Inferior parietal cortex (tissue), 1 donor: ENCODE measurements at regions not wholly inside any gene's neighbourhood (a gene's known extent, or its start where the extent isn't known, plus 50 kb on each side); places are given as distances from the start of the nearest gene placed in this dataset.

Source experiments
- DNase-seq: peaks from one replicate; pipeline ENCODE4 v3.0.0-alpha.2; 2016; ENCODE audit errors: extremely low spot score

DNA sequence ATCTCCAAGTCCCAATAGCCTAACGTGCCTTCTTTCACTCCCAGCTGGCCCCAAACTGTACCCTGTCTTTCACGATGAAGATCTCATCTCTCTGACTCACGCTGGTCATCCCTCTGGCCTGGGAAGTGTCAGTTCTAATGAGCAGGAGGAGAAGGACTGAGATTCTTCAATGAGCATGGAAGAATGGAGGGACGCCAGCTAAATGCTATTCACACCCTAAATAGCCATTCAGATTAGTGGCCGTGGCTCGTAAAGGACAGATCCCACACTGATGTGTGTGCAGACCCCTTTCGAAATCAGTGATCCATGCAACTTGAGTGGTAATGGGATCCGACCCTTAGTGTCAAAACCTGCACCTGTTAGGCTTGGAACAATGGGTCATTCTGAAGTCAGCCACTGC is 75.9 kb upstream of the SMYD2 start:
- no peak for DNase-seq

DNA sequence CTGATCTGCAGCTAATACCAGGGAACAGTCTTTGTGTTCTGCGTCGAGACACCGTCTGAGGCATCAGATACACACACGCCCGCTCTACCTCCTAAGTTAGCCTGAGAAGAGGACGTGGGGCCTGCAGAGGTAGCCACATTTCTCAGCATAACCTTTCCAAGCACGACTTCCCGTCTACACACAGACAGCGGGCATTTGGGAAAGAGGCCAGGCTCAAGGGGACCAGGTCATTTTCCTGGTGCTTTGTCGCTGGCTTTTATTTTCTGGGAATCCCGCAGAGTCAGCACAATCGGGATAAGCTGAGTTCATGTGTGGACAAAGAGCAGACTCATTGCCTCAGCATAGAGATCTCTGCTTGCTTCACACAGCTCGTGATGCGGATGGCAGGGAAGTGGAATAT is 72.5 kb upstream of the SMYD2 start:
- no peak for DNase-seq

DNA sequence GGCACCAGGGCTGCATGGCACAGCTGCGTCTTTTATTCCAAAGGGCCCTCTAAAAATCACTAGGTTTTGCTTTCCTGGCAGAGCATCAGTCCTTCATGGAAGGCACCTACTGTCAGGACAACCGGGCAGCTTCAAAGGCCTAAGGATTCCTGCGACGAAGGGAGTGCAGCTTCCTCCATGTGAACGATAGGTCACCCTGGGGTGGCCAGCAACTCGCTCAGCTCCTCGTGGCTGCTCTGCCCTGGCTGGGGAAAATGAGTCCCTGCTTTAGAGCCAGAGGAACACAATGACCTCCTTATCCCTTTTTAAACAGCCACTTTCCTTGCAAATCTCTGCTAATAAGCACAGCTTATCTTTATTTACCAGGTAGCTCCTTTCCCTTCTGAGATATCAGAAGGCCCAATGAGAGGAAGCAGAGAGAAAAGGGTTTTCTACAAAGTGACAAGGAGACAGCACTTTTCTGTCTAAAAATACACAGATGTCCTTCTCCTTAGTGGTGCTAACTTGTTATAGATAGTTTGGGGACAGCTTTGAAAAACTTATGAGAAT is 71.6 kb upstream of the SMYD2 start:
- no peak for DNase-seq

DNA sequence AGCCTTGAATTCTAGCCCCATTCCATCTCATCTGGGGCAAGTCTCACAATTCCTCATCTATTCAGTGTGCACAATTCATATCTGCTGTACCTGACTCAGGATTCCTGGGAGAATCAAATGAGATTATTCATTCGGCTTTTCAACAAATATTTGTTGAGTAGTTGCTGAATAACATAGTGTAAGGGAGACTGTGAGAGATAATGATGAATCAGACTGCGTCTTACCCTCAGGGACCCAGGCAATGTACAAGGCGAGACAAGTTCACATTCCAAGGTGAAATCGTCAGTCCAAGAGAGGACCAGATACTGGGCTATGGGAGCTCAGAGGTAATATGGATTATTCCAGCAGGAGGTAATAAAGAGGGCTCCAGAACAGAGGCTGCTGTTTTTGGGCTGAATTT is 67.8 kb upstream of the SMYD2 start:
- DNase-seq: no peak

DNA sequence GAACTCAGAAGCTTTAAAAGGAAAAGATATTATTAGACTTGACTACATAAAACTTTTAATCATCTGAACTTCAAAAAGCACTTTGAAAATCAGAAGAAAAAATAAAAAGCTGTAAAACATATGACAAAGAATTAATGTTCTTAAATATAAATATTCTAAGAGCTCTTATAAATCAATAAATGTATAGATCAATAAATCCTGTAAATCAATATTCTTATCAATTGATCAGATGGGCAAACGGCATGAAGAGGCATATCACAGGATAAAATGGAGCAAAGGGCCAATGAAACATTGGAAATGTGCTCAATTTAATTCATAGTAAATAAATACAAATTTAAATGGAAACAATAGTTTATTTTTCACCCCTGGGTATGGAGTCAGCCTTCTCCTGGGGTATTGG is 66.1 kb upstream of the SMYD2 start:
- DNase-seq: no peak

DNA sequence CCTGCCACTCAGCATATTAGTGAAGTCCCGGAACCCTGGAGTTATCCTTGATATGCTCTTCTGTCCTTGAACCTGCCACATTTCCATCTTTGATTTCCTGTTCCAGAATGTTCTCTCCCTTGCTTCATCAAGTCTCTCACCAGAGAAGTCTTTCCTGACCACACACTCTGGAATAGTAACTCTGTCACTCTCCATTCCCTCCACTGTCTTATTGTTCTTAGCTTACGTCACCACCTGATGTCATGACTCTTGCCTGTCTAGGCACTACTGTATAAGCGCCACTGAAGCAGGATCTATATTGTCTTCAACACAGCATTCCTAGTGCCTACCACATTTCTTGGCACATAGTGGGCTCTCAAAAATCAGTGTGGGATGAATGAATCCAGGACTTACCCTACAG is 65.4 kb upstream of the SMYD2 start:
- no peak for DNase-seq

DNA sequence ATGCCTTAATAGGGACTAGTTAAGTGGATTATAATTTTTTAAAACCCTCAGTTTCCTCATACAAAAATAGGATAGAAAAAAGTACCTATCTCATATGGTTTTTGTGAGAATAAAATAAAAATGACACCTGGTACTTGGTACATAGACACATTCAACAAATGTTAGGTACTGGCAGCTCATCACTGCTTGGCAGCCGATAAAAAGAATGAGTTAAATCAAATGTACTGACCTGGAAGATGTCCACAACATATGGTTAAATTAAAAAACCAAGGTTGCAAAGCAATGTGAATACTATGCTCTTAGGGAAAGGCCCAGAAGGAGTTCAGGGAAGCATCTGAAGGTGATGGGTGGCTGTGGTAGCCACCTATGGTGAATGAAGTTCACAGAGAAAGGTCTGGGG is 64.9 kb upstream of the SMYD2 start:
- DNase-seq: no peak

DNA sequence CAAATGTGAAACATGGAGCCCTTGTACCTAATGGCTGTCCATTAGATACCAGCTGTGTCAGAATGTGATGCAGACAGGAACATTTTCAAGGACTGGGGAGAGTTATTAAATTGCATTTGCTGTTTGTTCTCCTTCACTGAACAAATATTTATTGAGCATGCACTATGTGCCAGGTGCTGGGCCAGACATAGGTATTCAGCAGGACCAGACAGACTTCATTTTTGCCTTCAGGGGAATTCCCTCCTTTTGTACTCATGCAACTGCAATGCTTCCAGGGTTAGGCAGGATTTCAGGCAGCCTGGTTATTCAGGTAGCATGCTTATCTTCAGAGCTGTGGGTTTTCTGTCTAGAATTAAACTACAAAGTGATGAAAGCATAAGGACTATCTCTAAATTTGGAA is 64.2 kb upstream of the SMYD2 start:
- DNase-seq: no peak

DNA sequence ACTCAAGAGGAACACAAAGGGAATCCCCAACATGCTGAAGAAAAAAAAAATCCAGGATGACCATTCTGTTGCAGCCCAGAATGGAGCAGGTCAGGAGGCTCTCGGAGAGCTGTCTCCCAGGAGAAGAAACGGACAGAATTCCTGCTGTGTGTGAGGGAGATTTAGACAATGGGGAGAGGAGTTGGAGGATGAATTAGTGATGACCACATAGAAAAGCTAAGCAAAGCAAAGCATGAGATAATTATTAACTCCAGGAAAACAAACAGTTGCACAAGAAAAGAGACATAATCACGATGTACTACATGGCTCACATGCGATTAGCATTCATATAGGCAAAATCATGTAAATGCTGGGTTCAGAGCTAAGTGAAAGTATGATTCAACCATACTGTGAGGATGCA is 61.1 kb upstream of the SMYD2 start:
- no peak for DNase-seq

DNA sequence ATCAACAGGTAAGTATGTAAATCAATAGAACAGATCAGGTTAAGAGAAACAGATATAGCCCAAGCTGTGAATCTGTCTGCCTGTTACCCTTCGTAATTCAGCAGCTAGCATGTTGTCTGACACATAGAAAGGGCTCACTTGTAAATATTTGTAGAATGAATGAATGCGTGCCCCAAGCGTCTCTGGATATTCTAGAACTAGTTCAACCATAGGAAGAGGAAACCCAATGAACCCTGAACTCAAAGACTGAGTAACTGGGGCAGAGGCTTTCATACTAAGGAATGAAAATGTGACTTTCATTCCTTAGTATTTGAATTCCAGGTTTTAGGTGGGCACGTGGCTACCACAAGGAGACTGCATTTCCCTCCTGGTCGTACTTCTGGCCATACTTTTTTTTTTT is 60.1 kb upstream of the SMYD2 start:
- DNase-seq: no peak

DNA sequence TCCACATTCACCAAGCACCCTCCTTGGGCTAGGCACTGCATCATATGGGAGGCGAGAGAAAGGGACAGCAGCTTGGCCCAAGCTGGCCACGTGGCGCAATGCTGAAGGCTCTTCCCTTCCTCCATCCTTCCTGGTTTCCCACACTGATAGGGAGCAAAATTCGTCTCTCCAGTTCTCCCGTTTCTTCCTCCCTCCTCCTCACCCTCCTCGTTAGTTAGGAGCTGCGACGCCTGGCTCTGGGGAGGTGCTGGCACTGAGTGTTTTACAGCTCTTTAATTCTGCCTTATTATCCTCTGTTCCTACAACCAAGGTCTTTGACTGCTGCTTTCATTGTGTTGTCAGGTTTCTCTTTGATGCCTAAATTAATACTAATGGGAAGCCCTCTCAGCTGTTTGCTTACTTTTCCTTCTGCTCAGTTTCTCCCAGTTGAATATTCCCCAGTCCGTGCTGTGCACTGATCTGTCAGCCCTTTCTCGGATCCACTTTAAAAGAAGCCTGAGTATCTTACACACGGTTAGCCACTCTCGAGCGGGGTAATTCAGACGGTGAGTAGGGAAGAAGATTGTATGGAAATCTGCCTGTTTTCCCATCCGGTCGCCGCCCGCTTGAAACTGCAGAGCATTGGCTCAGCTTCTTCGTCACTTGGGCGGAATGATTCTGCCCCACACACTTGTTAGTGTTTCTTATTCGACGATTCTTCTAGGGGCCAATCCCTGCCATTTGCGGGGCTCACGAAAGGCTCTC is 56.2 kb upstream of the SMYD2 start:
- DNase-seq: no peak

DNA sequence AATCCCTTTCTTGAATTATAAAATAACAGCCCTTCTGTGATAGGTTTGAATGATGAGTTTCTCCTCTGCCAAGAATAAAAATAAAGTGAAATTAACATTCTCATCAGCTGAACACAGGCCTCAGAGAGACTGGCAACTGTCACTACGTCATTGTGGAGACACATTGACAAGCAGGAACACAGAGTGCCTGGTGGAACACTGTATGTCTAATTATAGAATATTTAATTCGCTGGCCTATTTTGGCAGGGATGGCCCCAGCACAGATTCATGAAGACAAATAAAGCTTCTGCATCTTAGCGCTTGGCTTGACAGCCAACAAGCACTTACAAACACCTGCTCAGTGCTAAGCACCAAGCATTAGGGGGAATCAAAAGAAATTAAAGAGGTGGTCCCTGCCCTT is 52.0 kb upstream of the SMYD2 start:
- no peak for DNase-seq

DNA sequence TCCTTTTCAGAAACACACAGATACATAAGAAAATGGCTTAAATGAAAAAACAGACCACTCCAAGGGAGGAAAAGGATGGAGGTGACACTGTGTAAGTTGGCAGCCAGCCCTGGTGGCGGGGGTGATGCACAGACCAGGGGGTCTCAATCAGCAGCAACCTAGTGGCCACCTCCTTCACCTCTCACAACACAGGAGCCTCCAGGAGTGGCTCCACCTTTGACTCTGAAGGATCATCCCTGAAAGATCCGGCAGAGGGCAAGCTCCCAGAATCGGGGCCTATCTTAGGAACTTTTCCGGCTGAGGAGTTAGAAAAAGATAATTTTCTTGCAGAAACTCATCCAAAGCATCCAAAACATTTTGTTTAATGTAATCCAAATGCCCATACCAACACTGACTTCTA is 51.2 kb upstream of the SMYD2 start:
- DNase-seq: no peak
